ENCODE measurements at regions not wholly inside any gene's neighbourhood (a gene's known extent, or its start where the extent isn't known, plus 50 kb on each side); places are given as distances from the start of the nearest gene placed in this dataset.

- Histone ChIP-seq H3K79me2 (ENCODE audit: low read depth) (no peaks in the 10 kb centered on the region), H3K9ac (no peak overlapping the region), H3K27ac (no peak overlapping the region), H3F3A (ENCODE audit: low read depth) (no peaks in the 10 kb centered on the region), H3K4me3 (no peak overlapping the region), H3K4me2 (no peak overlapping the region), H4K20me1 (ENCODE audit: low read depth) (no peaks in the 10 kb centered on the region), H3K9me3 (ENCODE audit: low read depth) (no peaks in the 10 kb centered on the region), H3K27me3 (no peaks in the 10 kb centered on the region), H2AFZ (replicated peaks) (no peak overlapping the region), H3K4me1 (peaks cover 7% of the 10 kb centered on the region), H3K36me3 (no peaks in the 10 kb centered on the region)
- no peak overlapping the region for H3K4me3 Mint-ChIP-seq
- no peaks in the 10 kb centered on the region for H3K27me3 Mint-ChIP-seq (ENCODE audit: insufficient read depth, low read depth)
- TF ChIP-seq EZH2 (IDR thresholded peaks at IDR 0.05) (no peak), EZH2phosphoT487 (IDR thresholded peaks at IDR 0.05) (no peak), CTCF (IDR thresholded peaks at IDR 0.05) (no peak)
- H3K4me1 Mint-ChIP-seq, result peaks cover 3% of the 10 kb centered on the region
- H3K36me3 Mint-ChIP-seq, result no peaks in the 10 kb centered on the region
- DNase-seq (ENCODE audit: low spot score), result no peak
- no peaks in the 10 kb centered on the region for H3K9me3 Mint-ChIP-seq
- H3K27ac Mint-ChIP-seq, result no peak overlapping the region
Observed at GRCh38 chr13:89749888-89750287, 1597.6 kb upstream of the MIR17HG start.

DNA sequence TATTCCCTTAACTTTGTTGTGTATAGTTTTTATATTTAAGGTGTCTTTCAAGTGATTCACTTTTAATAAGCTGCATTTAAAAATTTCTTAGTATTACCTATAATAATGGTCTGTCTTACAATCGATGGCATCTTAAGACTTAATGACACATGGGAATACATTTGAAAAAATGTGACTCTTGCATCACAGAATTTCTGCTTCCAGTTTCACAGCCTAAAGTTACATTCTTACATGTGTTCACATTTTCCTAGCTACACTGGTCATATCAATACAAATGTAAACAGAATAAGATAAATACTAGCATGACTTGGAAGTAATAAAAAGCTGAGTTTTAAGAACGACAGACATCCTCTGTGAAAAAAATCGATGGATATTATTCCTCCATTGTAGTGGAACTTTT lies 1597.1 kb upstream of the MIR17HG start:
- H3K27me3 Mint-ChIP-seq (ENCODE audit: insufficient read depth, low read depth), result no peaks in the 10 kb centered on the region
- no peak overlapping the region for H3K9ac ChIP-seq
- peaks cover 3% of the 10 kb centered on the region for H3K4me1 Mint-ChIP-seq
- H3F3A ChIP-seq (ENCODE audit: low read depth), result no peaks in the 10 kb centered on the region
- TF ChIP-seq EZH2 (IDR thresholded peaks at IDR 0.05), result no peak
- TF ChIP-seq EZH2phosphoT487 (IDR thresholded peaks at IDR 0.05), result no peak
- TF ChIP-seq CTCF (IDR thresholded peaks at IDR 0.05), result no peak
- H3K27ac Mint-ChIP-seq, result no peak overlapping the region
- no peak overlapping the region for H3K4me2 ChIP-seq
- no peaks in the 10 kb centered on the region for H3K9me3 ChIP-seq (ENCODE audit: low read depth)
- no peaks in the 10 kb centered on the region for H3K27me3 ChIP-seq
- no peaks in the 10 kb centered on the region for H3K36me3 Mint-ChIP-seq
- no peaks in the 10 kb centered on the region for H3K36me3 ChIP-seq
- no peaks in the 10 kb centered on the region for H4K20me1 ChIP-seq (ENCODE audit: low read depth)
- no peak overlapping the region for H3K4me3 Mint-ChIP-seq
- H3K79me2 ChIP-seq (ENCODE audit: low read depth), result no peaks in the 10 kb centered on the region
- H3K4me3 ChIP-seq, result no peak overlapping the region
- DNase-seq (ENCODE audit: low spot score), result no peak
- no peaks in the 10 kb centered on the region for H3K9me3 Mint-ChIP-seq
- no peak overlapping the region for H3K27ac ChIP-seq
- no peak overlapping the region for H2AFZ ChIP-seq (replicated peaks)
- peaks cover 7% of the 10 kb centered on the region for H3K4me1 ChIP-seq

- H3K4me3 ChIP-seq, result no peak overlapping the region
Observed at GRCh38 chr13:89751432-89751930, 1596.0 kb upstream of the MIR17HG start.

More at GRCh38 chr13:89751432-89751930, 1596.0 kb upstream of the MIR17HG start:
- Histone ChIP-seq H3K27ac (no peak overlapping the region), H3K9ac (no peak overlapping the region), H3K79me2 (ENCODE audit: low read depth) (no peaks in the 10 kb centered on the region), H2AFZ (replicated peaks) (no peak overlapping the region), H4K20me1 (ENCODE audit: low read depth) (no peaks in the 10 kb centered on the region), H3K27me3 (no peaks in the 10 kb centered on the region), H3K36me3 (no peaks in the 10 kb centered on the region), H3K4me1 (no peaks in the 10 kb centered on the region), H3K9me3 (ENCODE audit: low read depth) (no peaks in the 10 kb centered on the region), H3F3A (ENCODE audit: low read depth) (no peaks in the 10 kb centered on the region), H3K4me2 (no peak overlapping the region)
- no peak for DNase-seq (ENCODE audit: low spot score)
- TF ChIP-seq EZH2 (IDR thresholded peaks at IDR 0.05) (no peak), CTCF (IDR thresholded peaks at IDR 0.05) (no peak), EZH2phosphoT487 (IDR thresholded peaks at IDR 0.05) (no peak)
- Mint-ChIP-seq H3K27me3 (ENCODE audit: insufficient read depth, low read depth) (no peaks in the 10 kb centered on the region), H3K36me3 (no peaks in the 10 kb centered on the region), H3K27ac (no peak overlapping the region), H3K4me1 (peaks cover 1% of the 10 kb centered on the region), H3K9me3 (peaks cover 3% of the 10 kb centered on the region), H3K4me3 (no peak overlapping the region)

Data from neural progenitor cell (in vitro differentiated cells).